H1 (cell line): ENCODE measurements at regions not wholly inside any gene's neighbourhood (a gene's known extent, or its start where the extent isn't known, plus 50 kb on each side); places are given as distances from the start of the nearest gene placed in this dataset.

Experiments used
- CTCF ChIA-PET: fragments of 300-600 bp; sonication (Branson Sonifier 250); formaldehyde crosslinking; loops from one replicate; lab custom pipeline; 2021; ENCODE audit not compliant: partially characterized antibody; lab: Charles Lee
- POLR2A ChIA-PET: fragments of 300-600 bp; sonication (Branson Sonifier 250); formaldehyde crosslinking; loops from one replicate; lab custom pipeline; 2021; ENCODE audit warnings: inconsistent platforms; ENCODE audit not compliant: partially characterized antibody; lab: Charles Lee
- DNase-seq, 2 experiments: peaks; one replicate each; pipeline versions ENCODE4 v3.0.0 to v3.0.0-alpha.2; 2010 to 2022; ENCODE audit warnings: low spot score in 2 of 2, low read depth in 1 of 2, mixed read lengths in 1 of 2
- FAIRE-seq: peaks from 2 replicates; lab custom pipeline; 2011; peaks lifted over from hg19 to GRCh38; lab: Jason Lieb, UNC
- H2AFZ ChIP-seq: 2 replicates; pipeline ENCODE4 v1.8.1; 2012; ENCODE audit warnings: low read length, inconsistent platforms
- H2AK5ac ChIP-seq: 2 replicates; pipeline ENCODE4 v1.6.1; 2013; ENCODE audit warnings: low read depth, low read length
- H2BK120ac ChIP-seq: replicated peaks from 2 replicates; pipeline ENCODE3; 2013; ENCODE audit warnings: low read depth, low read length, inconsistent platforms
- H2BK12ac ChIP-seq: 2 replicates; pipeline ENCODE4 v1.6.1; 2013; ENCODE audit warnings: low read depth, low read length
- H2BK15ac ChIP-seq: 2 replicates; pipeline ENCODE4 v1.6.1; 2013; ENCODE audit warnings: low read length
- H2BK20ac ChIP-seq: 2 replicates; pipeline ENCODE4 v1.6.1; 2013; ENCODE audit warnings: low read length
- H2BK5ac ChIP-seq: 2 replicates; pipeline ENCODE4 v1.6.1; 2013; ENCODE audit warnings: low read depth, low read length
- H3K14ac ChIP-seq: 2 replicates; pipeline ENCODE4 v1.6.1; 2013; ENCODE audit warnings: inconsistent platforms; ENCODE audit not compliant: insufficient read length
- H3K18ac ChIP-seq: 2 replicates; pipeline ENCODE4 v1.6.1; 2013; ENCODE audit warnings: low read length; ENCODE audit errors: extremely low read depth
- H3K23ac ChIP-seq: 2 replicates; pipeline ENCODE4 v1.6.1; 2013; ENCODE audit warnings: inconsistent platforms; ENCODE audit not compliant: insufficient read length
- H3K23me2 ChIP-seq: 2 replicates; pipeline ENCODE4 v1.6.1; 2013; ENCODE audit warnings: low read depth, low read length
- H3K27ac ChIP-seq: 2 replicates; pipeline ENCODE4 v1.6.1; 2011; ENCODE audit warnings: low read depth, low read length, inconsistent platforms
- H3K27me3 ChIP-seq, 4 experiments: replicated peaks in 1 of 4; 1 replicate in 1 of 4; 2 replicates in 3 of 4; pipeline versions ENCODE4 v1.6.1 to v1.8.1; 2011 to 2013; ENCODE audit warnings: low read length in 3 of 4, mild to moderate bottlenecking in 3 of 4, inconsistent platforms in 2 of 4, mixed read lengths in 2 of 4, moderate library complexity in 1 of 4; ENCODE audit not compliant: control insufficient read depth in 3 of 4, insufficient read depth in 3 of 4; ENCODE audit errors: extremely low read depth in 1 of 4
- H3K36me3 ChIP-seq, 4 experiments: 2 replicates each; pipeline versions ENCODE4 v1.6.1 to v1.8.1; 2011 to 2013; ENCODE audit warnings: mild to moderate bottlenecking in 4 of 4, low read length in 3 of 4, moderate library complexity in 2 of 4, control low read depth in 1 of 4, inconsistent platforms in 1 of 4; ENCODE audit not compliant: insufficient read depth in 4 of 4, control insufficient read depth in 2 of 4
- H3K4ac ChIP-seq: replicated peaks from 2 replicates; pipeline ENCODE3; 2013; ENCODE audit warnings: low read length, low read depth, mixed read lengths, inconsistent platforms; ENCODE audit not compliant: insufficient read length
- H3K4me1 ChIP-seq, 4 experiments: replicated peaks in 1 of 4; 1 replicate in 1 of 4; 2 replicates in 3 of 4; pipeline versions ENCODE4 v1.6.1 to v1.8.1; 2011 to 2013; ENCODE audit warnings: low read length in 3 of 4, inconsistent platforms in 2 of 4, mixed read lengths in 1 of 4; ENCODE audit not compliant: insufficient read depth in 4 of 4, control insufficient read depth in 3 of 4
- H3K4me2 ChIP-seq, 2 experiments: 2 replicates each; pipeline versions ENCODE4 v1.6.1 to v1.8.1; 2011 to 2013; ENCODE audit warnings: low read depth in 2 of 2, low read length in 2 of 2, control low read depth in 1 of 2, inconsistent platforms in 1 of 2, mild to moderate bottlenecking in 1 of 2; ENCODE audit not compliant: insufficient read depth in 1 of 2
- H3K4me3 ChIP-seq, 4 experiments: fragments of 200-600, 300-600 bp in 1 of 4; sonication (generic), shearing (Covaris generic), sonication (Bioruptor Twin) in 1 of 4; 2 replicates each; pipeline versions ENCODE4 v1.5.1 to v1.8.1; 2011 to 2016; ENCODE audit warnings: low read length in 4 of 4, low read depth in 3 of 4, control low read depth in 2 of 4, inconsistent platforms in 2 of 4, mild to moderate bottlenecking in 2 of 4, mixed read lengths in 1 of 4, moderate library complexity in 1 of 4; ENCODE audit not compliant: insufficient read depth in 2 of 4; ENCODE audit errors: extremely low read depth in 1 of 4
- H3K56ac ChIP-seq: replicated peaks from 2 replicates; pipeline ENCODE3; 2013; ENCODE audit warnings: low read depth, mild to moderate bottlenecking, mixed read lengths, low read length, inconsistent platforms; ENCODE audit not compliant: insufficient read length
- H3K79me1 ChIP-seq: 2 replicates; pipeline ENCODE4 v1.6.1; 2013; ENCODE audit warnings: low read depth, low read length, control low read depth
- H3K79me2 ChIP-seq, 2 experiments: 2 replicates each; pipeline versions ENCODE4 v1.6.1 to v1.8.1; 2012 to 2013; ENCODE audit warnings: low read length in 2 of 2, mild to moderate bottlenecking in 2 of 2, inconsistent platforms in 1 of 2; ENCODE audit not compliant: insufficient read depth in 2 of 2, control insufficient read depth in 1 of 2
- H3K9ac ChIP-seq, 4 experiments: replicated peaks in 1 of 4; 1 replicate in 1 of 4; 2 replicates in 3 of 4; pipeline versions ENCODE4 v1.6.1 to v1.8.1; 2011 to 2013; ENCODE audit warnings: low read depth in 3 of 4, low read length in 3 of 4, control low read depth in 2 of 4, mild to moderate bottlenecking in 2 of 4, moderate library complexity in 2 of 4, inconsistent platforms in 1 of 4; ENCODE audit errors: extremely low read depth in 1 of 4
- H3K9me3 ChIP-seq, 2 experiments: 2 replicates each; pipeline versions ENCODE4 v1.6.1 to v1.8.1; 2012 to 2013; ENCODE audit warnings: mild to moderate bottlenecking in 2 of 2, moderate library complexity in 2 of 2, control low read depth in 1 of 2, inconsistent platforms in 1 of 2, low read depth in 1 of 2, low read length in 1 of 2, mixed read lengths in 1 of 2; ENCODE audit not compliant: insufficient read depth in 2 of 2
- H4K20me1 ChIP-seq, 2 experiments: replicated peaks in 1 of 2; 2 replicates each; pipeline versions ENCODE3 to v1.8.1; 2011 to 2013; ENCODE audit warnings: inconsistent platforms in 2 of 2, low read length in 2 of 2, mild to moderate bottlenecking in 1 of 2; ENCODE audit not compliant: insufficient read depth in 2 of 2, control insufficient read depth in 1 of 2
- H4K5ac ChIP-seq: 2 replicates; pipeline ENCODE4 v1.6.1; 2013; ENCODE audit warnings: low read length, low read depth, mixed read lengths, inconsistent platforms; ENCODE audit not compliant: insufficient read length
- H4K8ac ChIP-seq: 2 replicates; pipeline ENCODE4 v1.8.0; 2013; ENCODE audit warnings: mild to moderate bottlenecking, moderate library complexity, low read length, inconsistent platforms; ENCODE audit not compliant: insufficient read depth; ENCODE audit errors: extremely low read depth
- H4K91ac ChIP-seq: replicated peaks from 2 replicates; pipeline ENCODE3; 2013; ENCODE audit warnings: low read length, mixed read lengths, inconsistent platforms; ENCODE audit not compliant: insufficient read length
- CHD1 ChIP-seq: IDR thresholded peaks from 2 replicates; pipeline ENCODE4 v1.6.1; 2012; ENCODE audit warnings: low read depth, low read length, improper control_type of control experiment
- CTBP2 ChIP-seq: IDR thresholded peaks from 2 replicates; pipeline ENCODE4 v1.7.0; 2011; ENCODE audit warnings: borderline replicate concordance, mild to moderate bottlenecking, moderate library complexity, mixed read lengths, low read length; ENCODE audit not compliant: insufficient read depth, insufficient read length
- FOSL1 ChIP-seq: IDR thresholded peaks from 2 replicates; pipeline ENCODE4 v1.6.1; 2011; ENCODE audit warnings: mild to moderate bottlenecking, low read depth, low read length, moderate library complexity; ENCODE audit not compliant: insufficient read depth
- GTF2F1 ChIP-seq: IDR thresholded peaks from 2 replicates; pipeline ENCODE4 v1.6.1; 2012; ENCODE audit warnings: low read depth, low read length, improper control_type of control experiment, borderline replicate concordance
- HDAC6 ChIP-seq: IDR thresholded peaks from one replicate; pipeline ENCODE4 v1.7.1; 2012; ENCODE audit warnings: low read depth, mild to moderate bottlenecking, inconsistent platforms, low read length, moderate library complexity
- KDM1A ChIP-seq: fragments of 200-600, 300-600 bp; sonication (generic); IDR thresholded peaks from 2 replicates; pipeline ENCODE4 v1.7.1; 2016; ENCODE audit warnings: mild to moderate bottlenecking, low read length, borderline replicate concordance
- POLR2A ChIP-seq, 2 experiments: IDR thresholded peaks; 1 replicate in 1 of 2; 2 replicates in 1 of 2; pipeline ENCODE4 v1.6.1; 2011; ENCODE audit warnings: low read depth in 2 of 2, low read length in 2 of 2, mild to moderate bottlenecking in 2 of 2; ENCODE audit errors: control extremely low read depth in 1 of 2
- SIRT6 ChIP-seq: IDR thresholded peaks from one replicate; pipeline ENCODE4 v1.7.1; 2012; ENCODE audit warnings: low read length, inconsistent platforms
- SP1 ChIP-seq: IDR thresholded peaks from 2 replicates; pipeline ENCODE4 v1.6.1; 2011; ENCODE audit warnings: low read depth, low read length
- WGBS, 2 experiments: shearing (Covaris generic) in 1 of 2; methylation state at CpG; one replicate each; pipeline versions ENCODE4 v1.1.6 to v1.1.7; 2013 to 2015; ENCODE audit warnings: low lambda C conversion rate in 2 of 2, mixed read lengths in 2 of 2, inconsistent platforms in 1 of 2, low coverage in 1 of 2, missing lambda C conversion rate in 1 of 2; ENCODE audit not compliant: insufficient replicate concordance in 2 of 2, insufficient coverage in 1 of 2, insufficient read length in 1 of 2; ENCODE audit errors: extremely low coverage in 1 of 2, missing lambda C conversion rate in 1 of 2; 5-methylcytosine and 5-hydroxymethylcytosine counted together

GRCh38 chr15:101122266-101122665, 129.6 kb downstream of the CHSY1 start:
- FAIRE-seq (no peak), DNase-seq (no peak)
- Histone ChIP-seq H3K14ac (no peak overlapping the region), H3K36me3 (no peaks in the 10 kb centered on the region), H2AFZ (no peak overlapping the region), H3K4ac (no peak overlapping the region), H3K9me3 (no peaks in the 10 kb centered on the region), H3K18ac (0 out of 2 replicates have a peak overlapping the region, but pooled peaks have one; percentile 68), H2AK5ac (no peak overlapping the region), H2BK5ac (no peak overlapping the region), H2BK120ac (no peak overlapping the region), H3K4me1 (peaks cover 0 to 18% (median 12%) of the 10 kb centered on the region in 4 experiments; a peak in 5 of 7 replicates), H3K56ac (no peak overlapping the region), H4K5ac (no peak overlapping the region), H3K27me3 (no peaks in the 10 kb centered on the region), H4K91ac (peak overlapping the region; percentile 16), H2BK15ac (no peak overlapping the region), H3K27ac (no peak overlapping the region), H3K23ac (no peak overlapping the region), H3K4me3 (no peak overlapping the region), H3K79me2 (no peaks in the 10 kb centered on the region), H3K4me2 (no peak overlapping the region), H3K79me1 (no peaks in the 10 kb centered on the region), H2BK20ac (no peak overlapping the region), H4K8ac (no peak overlapping the region; the same call in 1 of the 2 replicates), H4K20me1 (no peaks in the 10 kb centered on the region), H3K9ac (no peak overlapping the region), H3K23me2 (no peaks in the 10 kb centered on the region), H2BK12ac (no peak overlapping the region)
- WGBS, 2 experiments: 81% methylated on average over 10 of the region's 11 CpGs; no CpG with 5 or more reads in 1 of the 2 experiments
- TF ChIP-seq HDAC6 (no peak), SIRT6 (no peak), CTBP2 (no peak), GTF2F1 (no peak), CHD1 (no peak), POLR2A (IDR thresholded peaks at IDR 0.05; ENCODE audit: control extremely low read depth in 1 of 2, low read depth in 2 of 2, low read length in 2 of 2) (no peak), FOSL1 (no peak), KDM1A (no peak), SP1 (no peak)
- POLR2A ChIA-PET: interaction anchor here (1.9 kb wide), 1 partner anchor 11 kb away, joined by 4 read pairs; no protein-coding TSS in a partner anchor
- CTCF ChIA-PET: interaction anchor here (0.8 to 4.0 kb wide), 22 partner anchors 11 to 205 kb away, joined by 3 to 14 read pairs (median 4); partner anchors contain the start of gene CHSY1
